IMR-90 (cell line): ENCODE measurements at regions not wholly inside any gene's neighbourhood (a gene's known extent, or its start where the extent isn't known, plus 50 kb on each side); places are given as distances from the start of the nearest gene placed in this dataset.
A peak's percentile ranks its signal among the peaks of the same experiment; 100 is the strongest.

Experiments used
- ATAC-seq: fragments of 200-7000 bp; cut with Tn5 transposase; 2 replicates; pipeline ENCODE4 v1.9.1; 2020; ENCODE audit warnings: low read depth, mild to moderate bottlenecking, moderate library complexity
- BruUV-seq: library from RNA; stranded (reverse); fragments of 400-500 nt; replicated peaks from 2 replicates; lab custom pipeline; 2021; lab: Mats Ljungman, UMichigan
- CTCF ChIA-PET: fragments of 300-600 bp; formaldehyde crosslinking; extraction: SDS; loops from one replicate; lab custom pipeline; 2021; ENCODE audit warnings: antibody characterized with exemption; lab: Yijun Ruan, JAX
- POLR2A ChIA-PET: fragments of 300-600 bp; sonication (Branson Sonifier 250); formaldehyde crosslinking; loops from one replicate; lab custom pipeline; 2022; ENCODE audit warnings: antibody characterized with exemption; ENCODE audit not compliant: unreplicated experiment; lab: Charles Lee
- DNase-seq: peaks from one replicate; pipeline ENCODE4 v3.0.0; 2013
- H2AFZ ChIP-seq: replicated peaks from 2 replicates; pipeline ENCODE3; 2013; ENCODE audit warnings: low read length, mild to moderate bottlenecking; ENCODE audit not compliant: poor library complexity
- H2AK5ac ChIP-seq: 2 replicates; pipeline ENCODE4 v1.6.1; 2013; ENCODE audit warnings: low read depth, low read length, inconsistent platforms
- H2AK9ac ChIP-seq: replicated peaks from 2 replicates; pipeline ENCODE3; 2013; ENCODE audit warnings: mild to moderate bottlenecking, low read depth, low read length, moderate library complexity; ENCODE audit not compliant: poor library complexity
- H2BK120ac ChIP-seq: 2 replicates; pipeline ENCODE4 v1.6.1; 2013; ENCODE audit warnings: low read depth, low read length, inconsistent platforms
- H2BK15ac ChIP-seq: 3 replicates; pipeline ENCODE4 v1.6.1; 2013; ENCODE audit warnings: low read depth, low read length, inconsistent platforms
- H2BK20ac ChIP-seq: 2 replicates; pipeline ENCODE4 v1.6.1; 2013; ENCODE audit warnings: low read depth, mild to moderate bottlenecking, inconsistent platforms, low read length, moderate library complexity
- H2BK5ac ChIP-seq: 2 replicates; pipeline ENCODE4 v1.6.1; 2013; ENCODE audit warnings: mild to moderate bottlenecking, low read depth, low read length, inconsistent platforms; ENCODE audit not compliant: poor library complexity, severe bottlenecking
- H3K14ac ChIP-seq: replicated peaks from 2 replicates; pipeline ENCODE4 v1.6.1; 2013; ENCODE audit warnings: low read depth, low read length, inconsistent platforms
- H3K18ac ChIP-seq: 2 replicates; pipeline ENCODE4 v1.6.1; 2013; ENCODE audit warnings: low read depth, low read length, control low read depth
- H3K23ac ChIP-seq: 2 replicates; pipeline ENCODE4 v1.6.1; 2013; ENCODE audit warnings: low read depth, low read length, inconsistent platforms
- H3K27ac ChIP-seq: 2 replicates; pipeline ENCODE4 v1.5.1; 2013; ENCODE audit warnings: mild to moderate bottlenecking, control low read depth, low read length; ENCODE audit not compliant: insufficient read depth
- H3K27me3 ChIP-seq: 2 replicates; pipeline ENCODE4 v1.6.1; 2013; ENCODE audit warnings: low read length; ENCODE audit not compliant: control insufficient read depth, insufficient read depth
- H3K36me3 ChIP-seq: 2 replicates; pipeline ENCODE4 v1.6.1; 2013; ENCODE audit warnings: low read length, mixed read lengths; ENCODE audit not compliant: control insufficient read depth, insufficient read depth
- H3K4ac ChIP-seq: 2 replicates; pipeline ENCODE4 v1.6.1; 2013; ENCODE audit warnings: low read depth, low read length, inconsistent platforms
- H3K4me1 ChIP-seq: 2 replicates; pipeline ENCODE4 v1.6.1; 2013; ENCODE audit warnings: low read length, mixed read lengths; ENCODE audit not compliant: control insufficient read depth, insufficient read depth
- H3K4me2 ChIP-seq: 2 replicates; pipeline ENCODE4 v1.6.1; 2013; ENCODE audit warnings: low read depth, mild to moderate bottlenecking, control low read depth, low read length, moderate library complexity
- H3K4me3 ChIP-seq: 2 replicates; pipeline ENCODE4 v1.5.1; 2013; ENCODE audit warnings: low read depth, mild to moderate bottlenecking, control low read depth, low read length, moderate library complexity; ENCODE audit not compliant: insufficient read depth
- H3K56ac ChIP-seq: 2 replicates; pipeline ENCODE4 v1.6.1; 2013; ENCODE audit warnings: low read length, inconsistent platforms; ENCODE audit not compliant: insufficient read depth; ENCODE audit errors: extremely low read depth
- H3K79me1 ChIP-seq, 2 experiments: 2 replicates each; pipeline ENCODE4 v1.6.1; 2013; ENCODE audit warnings: low read length in 2 of 2, inconsistent platforms in 1 of 2, low read depth in 1 of 2
- H3K9ac ChIP-seq: 2 replicates; pipeline ENCODE4 v1.6.1; 2013; ENCODE audit warnings: low read depth, low read length, control low read depth
- H3K9me1 ChIP-seq: 2 replicates; pipeline ENCODE4 v1.6.1; 2013; ENCODE audit warnings: low read length, inconsistent platforms; ENCODE audit not compliant: insufficient read depth
- H3K9me3 ChIP-seq: 2 replicates; pipeline ENCODE4 v1.6.1; 2013; ENCODE audit warnings: low read length; ENCODE audit not compliant: control insufficient read depth, insufficient read depth
- H4K20me1 ChIP-seq: 2 replicates; pipeline ENCODE4 v1.6.1; 2013; ENCODE audit warnings: low read length, inconsistent platforms; ENCODE audit not compliant: insufficient read depth
- H4K5ac ChIP-seq: 2 replicates; pipeline ENCODE4 v1.6.1; 2013; ENCODE audit warnings: mild to moderate bottlenecking, low read depth, low read length, control low read depth
- H4K8ac ChIP-seq, 2 experiments: 2 replicates each; pipeline ENCODE4 v1.6.1; 2013; ENCODE audit warnings: low read depth in 2 of 2, low read length in 2 of 2, control low read depth in 1 of 2, inconsistent platforms in 1 of 2
- H4K91ac ChIP-seq: 2 replicates; pipeline ENCODE4 v1.6.1; 2013; ENCODE audit warnings: low read depth, low read length, inconsistent platforms; ENCODE audit not compliant: insufficient read depth
- CEBPB ChIP-seq: IDR thresholded peaks from 2 replicates; pipeline ENCODE4 v1.6.1; 2012; ENCODE audit warnings: low read depth, low read length, improper control_type of control experiment
- ELK1 ChIP-seq: fragments of 150-350 bp; IDR thresholded peaks from 2 replicates; pipeline ENCODE4 v1.6.1; 2016; ENCODE audit warnings: low read depth, mild to moderate bottlenecking, low read length, moderate library complexity, borderline replicate concordance
- FOS ChIP-seq: fragments of 150-350 bp; IDR thresholded peaks from 2 replicates; pipeline ENCODE4 v1.6.1; 2016; ENCODE audit warnings: low read depth, low read length
- MAFK ChIP-seq: IDR thresholded peaks from 2 replicates; pipeline ENCODE4 v1.6.1; 2012; ENCODE audit warnings: low read depth, low read length, improper control_type of control experiment
- MAZ ChIP-seq: IDR thresholded peaks from 2 replicates; pipeline ENCODE4 v1.6.1; 2012; ENCODE audit warnings: low read depth, mild to moderate bottlenecking, low read length, improper control_type of control experiment, moderate library complexity, borderline replicate concordance
- MXI1 ChIP-seq: IDR thresholded peaks from 2 replicates; pipeline ENCODE4 v1.6.1; 2012; ENCODE audit warnings: low read depth, mild to moderate bottlenecking, low read length, moderate library complexity, borderline replicate concordance
- NFE2L2 ChIP-seq: fragments of 150-350 bp; IDR thresholded peaks from 2 replicates; pipeline ENCODE4 v1.6.1; 2016; ENCODE audit warnings: low read depth, mild to moderate bottlenecking, low read length
- POLR2A ChIP-seq: IDR thresholded peaks from 2 replicates; pipeline ENCODE4 v1.6.1; 2012; ENCODE audit warnings: mild to moderate bottlenecking, low read depth, low read length
- RAD21 ChIP-seq: IDR thresholded peaks from 2 replicates; pipeline ENCODE4 v1.6.1; 2012; ENCODE audit warnings: low read length, improper control_type of control experiment
- RCOR1 ChIP-seq: IDR thresholded peaks from 2 replicates; pipeline ENCODE4 v1.6.1; 2012; ENCODE audit warnings: mild to moderate bottlenecking, low read length, improper control_type of control experiment; ENCODE audit not compliant: insufficient replicate concordance
- SMC3 ChIP-seq: fragments of 150-350 bp; IDR thresholded peaks from 2 replicates; pipeline ENCODE4 v1.6.1; 2016; ENCODE audit warnings: low read depth, mild to moderate bottlenecking, antibody characterized with exemption, low read length, moderate library complexity
- USF2 ChIP-seq: fragments of 150-350 bp; IDR thresholded peaks from 2 replicates; pipeline ENCODE4 v1.6.1; 2017; ENCODE audit warnings: mild to moderate bottlenecking, antibody characterized with exemption, low read length, low read depth
- WGBS, 2 experiments: methylation state at CpG; one replicate each; pipeline versions ENCODE4 v1.1.5 to v1.1.7; 2013; ENCODE audit warnings: missing lambda C conversion rate in 2 of 2; ENCODE audit not compliant: insufficient read length in 1 of 2; ENCODE audit errors: extremely low coverage in 2 of 2; 5-methylcytosine and 5-hydroxymethylcytosine counted together
- dilution Hi-C: fragments of 300-500 bp; cut with HindIII; formaldehyde crosslinking; loops from one replicate; pipeline ENCODE4 v1.14.3; 2018; ENCODE audit warnings: low sequenced_read_pairs; ENCODE audit not compliant: unreplicated experiment
- in situ Hi-C: fragments of 300-500 bp; cut with MboI; formaldehyde crosslinking; loops from 3 replicates; pipeline ENCODE4 v1.14.3; 2019; ENCODE audit warnings: low sequenced_read_pairs, inconsistent platforms, mixed read lengths
- intact Hi-C: fragments of 100-400 bp; cut with micrococcal nuclease; formaldehyde crosslinking; loops from 2 replicates; pipeline ENCODE4 v1.10.0; 2022

- Histone ChIP-seq H3K14ac (no peak overlapping the region), H3K79me1 (no peaks in the 10 kb centered on the region), H3K27me3 (no peaks in the 10 kb centered on the region), H3K4me2 (no peak overlapping the region), H2BK5ac (no peak overlapping the region), H2AK5ac (peak overlapping the region; percentile 77), H2AK9ac (peak overlapping the region; percentile 19), H3K4me1 (peaks cover 6% of the 10 kb centered on the region), H4K20me1 (no peaks in the 10 kb centered on the region), H4K8ac (peak overlapping the region in 1 of 2 experiments; percentile 23; a peak in 2 of 4 replicates), H2BK20ac (peak overlapping the region; percentile 60; the same call in 1 of the 2 replicates), H4K91ac (peak overlapping the region; percentile 13; the same call in 1 of the 2 replicates), H3K27ac (no peak overlapping the region), H3K9me3 (no peaks in the 10 kb centered on the region), H2BK15ac (peak overlapping the region; percentile 3; the same call in 1 of the 3 replicates), H3K4ac (peak overlapping the region; percentile 39; the same call in 1 of the 2 replicates), H3K9ac (no peak overlapping the region), H3K18ac (no peak overlapping the region), H3K9me1 (peaks cover 14% of the 10 kb centered on the region), H2AFZ (peak overlapping the region; percentile 54), H3K56ac (no peak overlapping the region), H3K23ac (no peak overlapping the region), H2BK120ac (peak overlapping the region; percentile 32; the same call in 1 of the 2 replicates), H3K4me3 (no peak overlapping the region), H4K5ac (no peak overlapping the region), H3K36me3 (no peaks in the 10 kb centered on the region)
- dilution Hi-C loops (no loop called here), in situ Hi-C loops (no loop called here), intact Hi-C loops (loop anchor here (5.0 to 10.0 kb wide), 3 partner anchors 217 to 390 kb away; partner anchors contain the start of gene ENC1)
- DNase-seq: no peak
- ChIA-PET POLR2A (no interaction called here), CTCF (interaction anchor here (0.9 to 1.0 kb wide), 2 partner anchors 128 to 389 kb away, joined by 3 read pairs; partner anchors contain the start of gene ENC1)
- no peak for TF ChIP-seq RCOR1
- no peak for TF ChIP-seq NFE2L2
- no peak for TF ChIP-seq MAZ
- TF ChIP-seq FOS: no peak
- no peak for TF ChIP-seq SMC3
- TF ChIP-seq POLR2A: no peak
- no peak for TF ChIP-seq CEBPB
- no peak for TF ChIP-seq RAD21
- TF ChIP-seq ELK1: no peak
- TF ChIP-seq USF2: no peak
- TF ChIP-seq MAFK: no peak
- no peak for TF ChIP-seq MXI1
- WGBS, 2 experiments: no CpG with 5 or more reads among the region's 2 CpGs
- no peak for ATAC-seq
- BruUV-seq: no TSS peak
Observed at GRCh38 chr5:74252044-74252443, 388.5 kb downstream of the ENC1 start.
